GM21360 (cell line): ENCODE measurements at regions not wholly inside any gene's neighbourhood (a gene's known extent, or its start where the extent isn't known, plus 50 kb on each side); places are given as distances from the start of the nearest gene placed in this dataset.
"Not testable (repeated sequence)": the region's sequence is repeated elsewhere in the genome, so short reads cannot be mapped to it uniquely, and the experiment has no call there.

Source experiments
- ATAC-seq: cut with Tn5 transposase; IDR thresholded peaks from one replicate; pipeline ENCODE4 v1.9.1; 2021; ENCODE audit warnings: mild to moderate bottlenecking, moderate library complexity; ENCODE audit not compliant: unreplicated experiment

GRCh38 chr17:5896215-5896614 lies 174.0 kb upstream of the WSCD1 start:
- no peak for ATAC-seq

- no peak for ATAC-seq
Measured at GRCh38 chr17:5897275-5897911, 172.8 kb upstream of the WSCD1 start.

GRCh38 chr17:5897981-5898380 lies 172.2 kb upstream of the WSCD1 start:
- not testable (repeated sequence) for ATAC-seq

GRCh38 chr17:5898406-5898805 lies 171.8 kb upstream of the WSCD1 start:
- no peak for ATAC-seq

GRCh38 chr17:5899496-5900195 lies 170.5 kb upstream of the WSCD1 start:
- no peak for ATAC-seq

- ATAC-seq: no peak
Measured at GRCh38 chr17:5901731-5902130, 168.4 kb upstream of the WSCD1 start.

GRCh38 chr17:5902181-5903140 lies 167.7 kb upstream of the WSCD1 start:
- ATAC-seq: no peak

GRCh38 chr17:5911919-5912318 lies 158.3 kb upstream of the WSCD1 start:
- ATAC-seq: no peak

- no peak for ATAC-seq
Measured at GRCh38 chr17:5913032-5913531, 157.1 kb upstream of the WSCD1 start.

GRCh38 chr17:5913641-5914040 lies 156.5 kb upstream of the WSCD1 start:
- no peak for ATAC-seq

GRCh38 chr17:5915337-5915736 lies 154.8 kb upstream of the WSCD1 start:
- ATAC-seq: no peak

GRCh38 chr17:5919089-5919488 lies 151.1 kb upstream of the WSCD1 start:
- no peak for ATAC-seq

- ATAC-seq: no peak
Measured at GRCh38 chr17:5921512-5922282, 148.5 kb upstream of the WSCD1 start.

GRCh38 chr17:5922476-5922875 lies 147.7 kb upstream of the WSCD1 start:
- ATAC-seq: no peak

GRCh38 chr17:5929721-5930120 lies 140.5 kb upstream of the WSCD1 start:
- ATAC-seq: no peak

GRCh38 chr17:5930555-5930954 lies 139.6 kb upstream of the WSCD1 start:
- not testable (repeated sequence) for ATAC-seq

- ATAC-seq: no peak
Measured at GRCh38 chr17:5931616-5932015, 138.6 kb upstream of the WSCD1 start.

GRCh38 chr17:5933430-5933829 lies 136.7 kb upstream of the WSCD1 start:
- ATAC-seq: no peak

GRCh38 chr17:5941258-5941657 lies 128.9 kb upstream of the WSCD1 start:
- no peak for ATAC-seq

- no peak for ATAC-seq
Measured at GRCh38 chr17:5942687-5943086, 127.5 kb upstream of the WSCD1 start.

- ATAC-seq: no peak
Measured at GRCh38 chr17:5943232-5943631, 126.9 kb upstream of the WSCD1 start.
